ENCODE measurements at regions not wholly inside any gene's neighbourhood (a gene's known extent, or its start where the extent isn't known, plus 50 kb on each side); places are given as distances from the start of the nearest gene placed in this dataset.

DNA sequence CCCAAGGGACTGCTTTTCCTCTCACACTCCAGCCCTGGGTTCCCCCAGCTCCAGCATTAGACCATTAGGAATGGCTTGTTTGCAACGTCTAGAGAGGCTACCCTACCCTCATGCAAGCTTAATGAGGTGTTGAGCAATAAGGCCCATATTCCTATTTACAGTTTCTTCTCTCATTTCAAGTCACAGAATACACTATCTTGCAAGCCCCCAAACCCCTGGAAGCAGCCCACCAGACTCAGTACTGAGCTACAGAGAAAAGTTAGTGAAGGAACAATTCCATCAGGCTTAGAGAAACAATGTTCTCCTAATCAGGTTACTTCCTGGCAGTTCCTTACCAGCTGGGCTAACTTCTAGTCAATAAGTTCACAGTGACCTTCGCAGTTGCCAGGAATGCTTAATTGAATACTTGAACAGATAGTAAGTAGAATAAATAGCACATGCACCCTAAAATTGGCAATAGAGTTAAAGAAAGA is 606.5 kb upstream of the NOX3 start:
- H3K4me3 ChIP-seq (ENCODE audit: low read depth, low read length), result no peak overlapping the region
- no peaks in the 10 kb centered on the region for H3K4me1 ChIP-seq
- DNase-seq, result no peak
- H3K27me3 ChIP-seq, result no peaks in the 10 kb centered on the region
- TF ChIP-seq, protein P1, sequence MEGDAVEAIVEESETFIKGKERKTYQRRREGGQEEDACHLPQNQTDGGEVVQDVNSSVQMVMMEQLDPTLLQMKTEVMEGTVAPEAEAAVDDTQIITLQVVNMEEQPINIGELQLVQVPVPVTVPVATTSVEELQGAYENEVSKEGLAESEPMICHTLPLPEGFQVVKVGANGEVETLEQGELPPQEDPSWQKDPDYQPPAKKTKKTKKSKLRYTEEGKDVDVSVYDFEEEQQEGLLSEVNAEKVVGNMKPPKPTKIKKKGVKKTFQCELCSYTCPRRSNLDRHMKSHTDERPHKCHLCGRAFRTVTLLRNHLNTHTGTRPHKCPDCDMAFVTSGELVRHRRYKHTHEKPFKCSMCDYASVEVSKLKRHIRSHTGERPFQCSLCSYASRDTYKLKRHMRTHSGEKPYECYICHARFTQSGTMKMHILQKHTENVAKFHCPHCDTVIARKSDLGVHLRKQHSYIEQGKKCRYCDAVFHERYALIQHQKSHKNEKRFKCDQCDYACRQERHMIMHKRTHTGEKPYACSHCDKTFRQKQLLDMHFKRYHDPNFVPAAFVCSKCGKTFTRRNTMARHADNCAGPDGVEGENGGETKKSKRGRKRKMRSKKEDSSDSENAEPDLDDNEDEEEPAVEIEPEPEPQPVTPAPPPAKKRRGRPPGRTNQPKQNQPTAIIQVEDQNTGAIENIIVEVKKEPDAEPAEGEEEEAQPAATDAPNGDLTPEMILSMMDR (IDR thresholded peaks at IDR 0.05; ENCODE audit: low read depth, low read length), result no peak
- H3K9me3 ChIP-seq, result no peaks in the 10 kb centered on the region
- H3K36me3 ChIP-seq, result no peaks in the 10 kb centered on the region

DNA sequence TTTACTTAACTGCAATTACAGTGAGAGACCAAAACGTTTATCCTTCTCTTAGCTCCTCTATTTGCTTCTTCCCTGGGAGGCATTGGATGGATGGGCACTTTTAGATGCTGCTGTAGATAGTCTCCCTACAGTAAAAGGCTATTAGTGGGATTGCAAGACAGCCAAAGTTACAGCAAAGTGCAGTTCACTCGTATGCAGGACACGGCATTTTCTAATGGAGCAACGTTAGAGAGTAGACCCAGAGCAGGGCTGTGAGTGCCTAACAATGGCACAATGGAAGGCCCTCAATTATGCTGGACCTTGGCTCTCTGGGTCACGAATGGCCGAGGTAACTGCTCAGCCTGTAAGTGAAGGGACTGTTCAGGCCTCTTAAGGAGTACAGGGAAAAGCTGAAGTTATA is 605.8 kb upstream of the NOX3 start:
- no peaks in the 10 kb centered on the region for H3K27me3 ChIP-seq
- no peaks in the 10 kb centered on the region for H3K4me1 ChIP-seq
- DNase-seq, result no peak
- TF ChIP-seq, protein P1 (IDR thresholded peaks at IDR 0.05; ENCODE audit: low read depth, low read length), result no peak
- H3K36me3 ChIP-seq, result no peaks in the 10 kb centered on the region
- no peak overlapping the region for H3K4me3 ChIP-seq (ENCODE audit: low read depth, low read length)
- H3K9me3 ChIP-seq, result no peaks in the 10 kb centered on the region

DNA sequence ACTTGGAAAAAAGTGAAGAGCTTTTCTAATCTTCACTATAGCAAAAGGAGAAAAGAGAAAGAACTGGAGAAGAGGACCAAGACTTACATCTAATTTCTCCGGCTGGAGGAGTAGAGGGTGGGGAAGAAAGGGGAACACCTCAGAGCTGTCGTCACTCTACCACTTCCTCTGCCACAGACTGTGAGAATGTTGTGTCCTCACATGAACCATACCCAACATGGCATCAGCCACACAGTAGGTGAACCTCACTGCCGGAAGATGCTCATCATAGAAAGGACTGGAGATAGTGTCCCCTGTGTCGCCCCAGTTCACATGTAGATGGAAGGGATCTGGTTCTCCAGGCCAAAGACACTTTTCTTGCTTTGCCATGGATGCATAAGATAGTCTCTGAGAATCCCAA is 604.4 kb upstream of the NOX3 start:
- TF ChIP-seq, protein P1 (IDR thresholded peaks at IDR 0.05; ENCODE audit: low read depth, low read length), result no peak
- H3K36me3 ChIP-seq, result no peaks in the 10 kb centered on the region
- H3K9me3 ChIP-seq, result no peaks in the 10 kb centered on the region; the same call in 1 of the 2 replicates
- H3K4me1 ChIP-seq, result no peaks in the 10 kb centered on the region
- no peak overlapping the region for H3K4me3 ChIP-seq (ENCODE audit: low read depth, low read length)
- no peak for DNase-seq
- no peaks in the 10 kb centered on the region for H3K27me3 ChIP-seq

DNA sequence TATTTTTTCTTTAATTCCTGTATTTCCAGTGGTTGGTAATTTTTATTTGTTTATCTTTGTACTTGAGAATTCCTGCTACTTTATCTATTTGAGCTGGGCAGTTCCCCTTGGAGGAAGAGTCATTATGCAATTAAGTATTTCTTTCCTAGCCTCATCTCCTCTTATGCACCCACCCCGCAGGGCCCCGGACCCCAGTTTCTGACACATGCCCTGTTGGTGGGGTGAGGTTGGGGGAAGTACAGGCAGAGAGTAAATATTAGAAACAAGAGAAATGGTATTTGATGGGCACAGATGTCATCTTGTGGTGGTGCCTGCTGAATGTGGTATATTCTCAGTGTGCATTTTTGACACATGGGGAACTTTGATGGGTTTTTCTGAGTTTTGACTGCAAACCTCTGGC is 602.7 kb upstream of the NOX3 start:
- DNase-seq, result no peak
- Histone ChIP-seq H3K9me3 (no peaks in the 10 kb centered on the region; the same call in 1 of the 2 replicates), H3K27me3 (no peaks in the 10 kb centered on the region), H3K36me3 (no peaks in the 10 kb centered on the region), H3K4me1 (no peaks in the 10 kb centered on the region), H3K4me3 (ENCODE audit: low read depth, low read length) (no peak overlapping the region)
- TF ChIP-seq, protein P1 (IDR thresholded peaks at IDR 0.05; ENCODE audit: low read depth, low read length), result no peak

DNA sequence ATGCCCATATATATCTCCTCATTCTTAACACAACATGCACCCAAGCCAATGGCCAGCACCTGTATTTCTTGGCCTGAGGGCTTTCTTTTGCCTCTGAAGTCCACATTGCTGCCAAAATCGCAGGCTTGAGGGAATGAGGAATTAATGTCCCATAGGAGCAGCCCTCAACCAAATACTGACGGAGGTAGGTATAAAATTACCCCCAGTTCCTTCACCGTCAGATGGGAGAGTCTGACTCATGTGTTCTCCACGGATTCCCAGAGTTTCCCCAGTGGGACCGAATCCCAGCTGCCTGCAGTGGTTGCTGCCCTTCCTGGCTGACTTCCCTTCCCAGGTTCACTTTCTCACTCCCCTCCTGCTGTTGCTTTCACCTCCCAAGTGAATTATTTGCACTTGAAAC is 602.2 kb upstream of the NOX3 start:
- no peak for DNase-seq
- Histone ChIP-seq H3K27me3 (no peaks in the 10 kb centered on the region), H3K9me3 (no peaks in the 10 kb centered on the region; the same call in 1 of the 2 replicates), H3K4me1 (no peaks in the 10 kb centered on the region), H3K36me3 (no peaks in the 10 kb centered on the region), H3K4me3 (ENCODE audit: low read depth, low read length) (no peak overlapping the region)
- TF ChIP-seq, protein P1 (IDR thresholded peaks at IDR 0.05; ENCODE audit: low read depth, low read length), result no peak

DNA sequence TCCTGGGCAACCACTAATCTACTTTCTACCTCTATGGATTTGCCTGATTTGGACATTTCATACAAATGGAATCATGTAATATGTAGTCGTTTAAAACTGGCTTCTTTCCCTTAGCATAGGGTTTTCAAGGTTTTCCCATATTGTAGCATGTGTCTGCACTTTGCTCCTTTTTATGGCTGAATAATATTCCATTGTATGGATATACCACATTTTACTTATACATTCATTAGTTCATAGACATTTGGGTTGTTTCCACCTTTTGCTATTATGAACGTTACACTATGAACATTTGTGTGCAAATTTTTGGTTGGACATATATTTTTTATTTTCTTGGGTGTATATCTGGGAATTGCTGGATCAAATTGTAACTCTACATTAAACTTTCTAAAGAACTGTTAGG is 600.4 kb upstream of the NOX3 start:
- Histone ChIP-seq H3K36me3 (no peaks in the 10 kb centered on the region), H3K27me3 (no peaks in the 10 kb centered on the region), H3K4me1 (no peaks in the 10 kb centered on the region), H3K9me3 (no peaks in the 10 kb centered on the region; the same call in 1 of the 2 replicates), H3K4me3 (ENCODE audit: low read depth, low read length) (no peak overlapping the region)
- TF ChIP-seq, protein P1 (IDR thresholded peaks at IDR 0.05; ENCODE audit: low read depth, low read length), result no peak
- DNase-seq, result no peak

Measured in BE2C (cell line).